ENCODE measurements at regions not wholly inside any gene's neighbourhood (a gene's known extent, or its start where the extent isn't known, plus 50 kb on each side); places are given as distances from the start of the nearest gene placed in this dataset.

DNA sequence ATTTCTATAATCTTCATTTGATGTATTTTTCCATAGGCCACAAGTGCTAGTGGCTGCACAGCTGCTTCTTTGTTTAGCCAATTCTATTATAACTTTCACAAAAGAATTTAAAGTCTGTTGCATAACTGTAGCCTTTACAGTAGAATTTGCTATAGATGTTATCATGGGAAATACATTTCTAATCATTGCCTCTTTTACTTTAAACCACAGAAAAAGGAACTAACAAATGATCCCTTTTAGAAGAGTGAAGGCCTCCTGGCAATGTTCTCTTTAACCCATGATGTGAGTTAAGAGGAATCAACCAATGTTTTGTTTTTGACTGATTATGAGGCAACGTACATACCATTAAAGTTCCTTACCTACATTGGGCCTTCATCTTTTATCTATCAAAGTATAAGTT, 68.8 kb downstream of the RPL10L start:
- TF ChIP-seq, protein P1, sequence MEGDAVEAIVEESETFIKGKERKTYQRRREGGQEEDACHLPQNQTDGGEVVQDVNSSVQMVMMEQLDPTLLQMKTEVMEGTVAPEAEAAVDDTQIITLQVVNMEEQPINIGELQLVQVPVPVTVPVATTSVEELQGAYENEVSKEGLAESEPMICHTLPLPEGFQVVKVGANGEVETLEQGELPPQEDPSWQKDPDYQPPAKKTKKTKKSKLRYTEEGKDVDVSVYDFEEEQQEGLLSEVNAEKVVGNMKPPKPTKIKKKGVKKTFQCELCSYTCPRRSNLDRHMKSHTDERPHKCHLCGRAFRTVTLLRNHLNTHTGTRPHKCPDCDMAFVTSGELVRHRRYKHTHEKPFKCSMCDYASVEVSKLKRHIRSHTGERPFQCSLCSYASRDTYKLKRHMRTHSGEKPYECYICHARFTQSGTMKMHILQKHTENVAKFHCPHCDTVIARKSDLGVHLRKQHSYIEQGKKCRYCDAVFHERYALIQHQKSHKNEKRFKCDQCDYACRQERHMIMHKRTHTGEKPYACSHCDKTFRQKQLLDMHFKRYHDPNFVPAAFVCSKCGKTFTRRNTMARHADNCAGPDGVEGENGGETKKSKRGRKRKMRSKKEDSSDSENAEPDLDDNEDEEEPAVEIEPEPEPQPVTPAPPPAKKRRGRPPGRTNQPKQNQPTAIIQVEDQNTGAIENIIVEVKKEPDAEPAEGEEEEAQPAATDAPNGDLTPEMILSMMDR (IDR thresholded peaks at IDR 0.05; ENCODE audit: extremely low read depth in 1 of 2, insufficient read depth in 1 of 2, low read depth in 1 of 2, low read length in 2 of 2): no peak
- TF ChIP-seq POLR2AphosphoS5 (IDR thresholded peaks at IDR 0.05; ENCODE audit: insufficient read depth, low read depth, low read length): no peak
